ENCODE measurements at regions not wholly inside any gene's neighbourhood (a gene's known extent, or its start where the extent isn't known, plus 50 kb on each side); places are given as distances from the start of the nearest gene placed in this dataset.

DNA sequence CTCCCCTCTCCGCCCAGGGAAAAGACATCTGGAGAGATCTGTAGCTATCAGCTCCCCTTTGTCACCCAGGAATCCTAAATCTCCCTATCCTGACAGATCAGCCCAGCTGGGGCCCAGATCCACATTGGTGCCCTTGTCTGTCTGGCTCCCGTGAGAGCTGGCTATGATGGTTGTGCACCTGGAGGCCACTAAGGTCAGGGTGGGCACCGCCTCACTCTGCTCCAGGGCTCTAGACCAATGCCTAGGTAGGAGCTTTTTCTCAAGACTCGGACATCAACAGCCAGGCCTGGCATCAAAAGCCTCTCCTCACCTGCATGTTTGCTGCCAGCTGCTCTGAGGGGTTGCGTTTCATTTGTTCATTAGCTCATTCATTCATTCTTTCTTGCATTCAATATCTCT lies 142.7 kb downstream of the SMAD6 start:
- TF ChIP-seq ATF3 (IDR thresholded peaks at IDR 0.05) (no peak), CTCF (IDR thresholded peaks at IDR 0.05 in 2 of 3, conservative IDR thresholded peaks at IDR 0.05 in 1 of 3; ENCODE audit: borderline replicate concordance in 1 of 3, insufficient read depth in 1 of 3, low read depth in 2 of 3, low read length in 2 of 3) (no peak)
